A549 (cell line): ENCODE measurements at regions not wholly inside any gene's neighbourhood (a gene's known extent, or its start where the extent isn't known, plus 50 kb on each side); places are given as distances from the start of the nearest gene placed in this dataset.

ENCODE experiments used
- ATAC-seq, 2 experiments: fragments of 200-7000 bp in 1 of 2; fragments of >200 bp in 1 of 2; cut with Nextera tagmentation in 1 of 2; cut with Tn5 transposase in 1 of 2; 3 replicates each; pipeline versions ENCODE4 v1.8.0 to v1.9.1; 2018 to 2020; ENCODE audit warnings: mild to moderate bottlenecking in 1 of 2, moderate library complexity in 1 of 2
- CTCF ChIA-PET: fragments of 300-600 bp; sonication (Branson Sonifier 250); formaldehyde crosslinking; extraction: SDS; loops from one replicate; lab custom pipeline; 2021; ENCODE audit warnings: antibody characterized with exemption, inconsistent platforms; lab: Yijun Ruan, JAX
- POLR2A ChIA-PET: fragments of 350-600 bp; formaldehyde crosslinking; extraction: SDS; loops from one replicate; lab custom pipeline; 2021; ENCODE audit warnings: antibody characterized with exemption, inconsistent platforms; lab: Yijun Ruan, JAX
- DNase-seq, 2 experiments: peaks; one replicate each; pipeline versions ENCODE4 v3.0.0 to v3.0.0-alpha.2; 2011 to 2016; ENCODE audit warnings: low read depth in 1 of 2, low spot score in 1 of 2
- FAIRE-seq: peaks from 2 replicates; lab custom pipeline; 2011; peaks lifted over from hg19 to GRCh38; lab: Jason Lieb, UNC
- H3K27ac ChIP-seq, 2 experiments: fragments of >200 bp; sonication (Bioruptor Twin); formaldehyde crosslinking; 3 replicates each; pipeline ENCODE4 v1.5.1; 2016 to 2017
- H3K4me1 ChIP-seq: fragments of >200 bp; sonication (Bioruptor Twin); formaldehyde crosslinking; 3 replicates; pipeline ENCODE4 v1.6.1; 2016
- H3K4me2 ChIP-seq: fragments of >200 bp; sonication (Bioruptor Twin); formaldehyde crosslinking; 3 replicates; pipeline ENCODE4 v1.6.1; 2016
- H3K4me3 ChIP-seq: fragments of >200 bp; sonication (Bioruptor Twin); formaldehyde crosslinking; 3 replicates; pipeline ENCODE4 v1.5.1; 2016
- H3K9me3 ChIP-seq: fragments of >200 bp; sonication (Bioruptor Twin); formaldehyde crosslinking; 3 replicates; pipeline ENCODE4 v1.6.1; 2016
- BHLHE40 ChIP-seq: IDR thresholded peaks from 2 replicates; pipeline ENCODE4 v1.6.1; 2012; ENCODE audit warnings: low read depth, low read length, inconsistent platforms
- CBX2 ChIP-seq: fragments of 200-600 bp; sonication (generic); IDR thresholded peaks from 2 replicates; pipeline ENCODE4 v1.6.1; 2016; ENCODE audit warnings: low read depth, mild to moderate bottlenecking, borderline replicate concordance
- CBX8 ChIP-seq: fragments of 200-600 bp; sonication (generic); IDR thresholded peaks from 2 replicates; pipeline ENCODE4 v1.6.1; 2016
- CEBPB ChIP-seq, 2 experiments: fragments of >200 bp in 1 of 2; sonication (Bioruptor Twin) in 1 of 2; formaldehyde crosslinking in 1 of 2; IDR thresholded peaks; 2 replicates each; pipeline ENCODE4 v1.6.1; 2012 to 2016
- EHMT2 ChIP-seq: fragments of 200-600 bp; sonication (generic); IDR thresholded peaks from 2 replicates; pipeline ENCODE4 v1.6.1; 2016; ENCODE audit warnings: antibody characterized with exemption, low read depth, mild to moderate bottlenecking, moderate library complexity
- EP300 ChIP-seq, 2 experiments: fragments of >200 bp; sonication (Bioruptor Twin); formaldehyde crosslinking; IDR thresholded peaks; 2 replicates in 1 of 2; 3 replicates in 1 of 2; pipeline ENCODE4 v1.6.1; 2016 to 2017
- FOSB ChIP-seq: fragments of 250-450 bp; sonication (Bioruptor Pico); IDR thresholded peaks from 2 replicates; pipeline ENCODE4 v1.5.0; 2020; ENCODE audit warnings: mild to moderate bottlenecking, moderate library complexity
- FOXS1 ChIP-seq: fragments of 250-450 bp; sonication (Bioruptor Pico); IDR thresholded peaks from 2 replicates; pipeline ENCODE4 v1.5.0; 2020; ENCODE audit warnings: mild to moderate bottlenecking, moderate library complexity
- GATA3 ChIP-seq: IDR thresholded peaks from 2 replicates; pipeline ENCODE4 v1.6.1; 2012; ENCODE audit warnings: borderline replicate concordance
- HOXA7 ChIP-seq: fragments of 250-450 bp; sonication (Bioruptor Pico); IDR thresholded peaks from 2 replicates; pipeline ENCODE4 v1.5.0; 2020; ENCODE audit warnings: mild to moderate bottlenecking, moderate library complexity
- HOXB13 ChIP-seq: fragments of 250-450 bp; sonication (Bioruptor Pico); IDR thresholded peaks from 2 replicates; pipeline ENCODE4 v1.5.0; 2020; ENCODE audit warnings: low read depth, mild to moderate bottlenecking, moderate library complexity
- KDM1A ChIP-seq: fragments of 200-600 bp; sonication (generic); IDR thresholded peaks from 2 replicates; pipeline ENCODE4 v1.6.1; 2016; ENCODE audit warnings: low read depth, mild to moderate bottlenecking
- MAFK ChIP-seq: fragments of 450-650 bp; IDR thresholded peaks from 2 replicates; pipeline ENCODE4 v1.6.1; 2014; ENCODE audit not compliant: partially characterized antibody
- NFE2L2 ChIP-seq: fragments of 150-350 bp; conservative IDR thresholded peaks from 2 replicates; pipeline ENCODE4 v1.6.1; 2014; ENCODE audit warnings: low read length
- NPAS2 ChIP-seq: fragments of 250-450 bp; sonication (Bioruptor Pico); IDR thresholded peaks from 2 replicates; pipeline ENCODE4 v1.8.0; 2022; ENCODE audit warnings: mild to moderate bottlenecking, moderate library complexity, borderline replicate concordance
- NR3C1 ChIP-seq: fragments of >200 bp; sonication (Bioruptor Twin); formaldehyde crosslinking; IDR thresholded peaks from 3 replicates; pipeline ENCODE4 v1.6.1; 2017
- POLR2A ChIP-seq: IDR thresholded peaks from 2 replicates; pipeline ENCODE4 v1.6.1; 2012; ENCODE audit warnings: mild to moderate bottlenecking, low read length
- RNF2 ChIP-seq: fragments of 200-600 bp; sonication (generic); IDR thresholded peaks from 2 replicates; pipeline ENCODE4 v1.6.1; 2016; ENCODE audit warnings: low read depth, mild to moderate bottlenecking, antibody characterized with exemption, moderate library complexity, borderline replicate concordance
- SMC3 ChIP-seq: fragments of >200 bp; sonication (Bioruptor Twin); formaldehyde crosslinking; IDR thresholded peaks from 3 replicates; pipeline ENCODE4 v1.6.1; 2018; ENCODE audit warnings: inconsistent platforms
- TP53 ChIP-seq: fragments of 250-450 bp; sonication (Bioruptor Pico); IDR thresholded peaks from 2 replicates; pipeline ENCODE4 v1.5.0; 2021; ENCODE audit warnings: mild to moderate bottlenecking, moderate library complexity
- ZSCAN20 ChIP-seq: fragments of 250-450 bp; sonication (Bioruptor Pico); IDR thresholded peaks from 2 replicates; pipeline ENCODE4 v1.8.0; 2022; ENCODE audit warnings: mild to moderate bottlenecking, moderate library complexity
- WGBS: methylation state at CpG from one replicate; pipeline ENCODE4 v1.1.6; 2017; ENCODE audit errors: missing lambda C conversion rate; 5-methylcytosine and 5-hydroxymethylcytosine counted together
- TF ChIP-seq, protein P1 (sequence below): fragments of 200-600 bp; sonication (generic); IDR thresholded peaks from 2 replicates; pipeline ENCODE4 v1.6.1; 2016; ENCODE audit warnings: antibody characterized with exemption, mild to moderate bottlenecking, moderate library complexity
- TF ChIP-seq, protein P2 (sequence below): fragments of >200 bp; sonication (Bioruptor Twin); formaldehyde crosslinking; IDR thresholded peaks from 3 replicates; pipeline ENCODE4 v1.5.1; 2016
- TF ChIP-seq, protein P3 (sequence below): IDR thresholded peaks from 2 replicates; pipeline ENCODE4 v1.6.1; 2012
- TF ChIP-seq, protein P4 (sequence below): IDR thresholded peaks from 2 replicates; pipeline ENCODE4 v1.6.1; 2012
- TF ChIP-seq, protein P5 (sequence below): fragments of 250-450 bp; sonication (Bioruptor Pico); IDR thresholded peaks from 2 replicates; pipeline ENCODE4 v1.5.0; 2021; ENCODE audit warnings: mild to moderate bottlenecking, moderate library complexity, borderline replicate concordance
- TF ChIP-seq, protein P6 (sequence below): fragments of >200 bp; sonication (Bioruptor Twin); formaldehyde crosslinking; IDR thresholded peaks from 3 replicates; pipeline ENCODE4 v1.6.1; 2016

DNA sequence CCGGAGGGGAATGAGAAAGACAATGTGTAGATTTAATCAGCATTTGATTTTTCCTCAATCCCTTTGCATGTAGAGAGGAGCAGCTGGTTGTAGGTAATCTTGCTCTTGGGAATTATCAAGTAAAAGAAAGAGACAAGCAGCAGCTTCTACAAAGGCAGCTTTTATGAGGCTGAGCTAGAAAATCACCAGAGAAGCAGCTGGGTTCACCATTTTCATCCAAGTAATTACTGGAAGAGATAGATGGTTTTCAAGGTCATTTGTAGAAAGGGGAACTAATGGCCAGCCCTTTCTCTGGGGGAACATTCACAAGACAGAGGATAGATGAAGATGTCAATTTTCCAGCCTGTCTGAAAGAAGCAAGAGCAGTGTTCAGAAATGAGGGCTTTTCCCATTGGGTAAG lies 113.0 kb downstream of the RND3 start:
- Histone ChIP-seq H3K4me3 (no peak overlapping the region), H3K27ac (no peak overlapping the region), H3K4me1 (peaks cover 10% of the 10 kb centered on the region; the same call in 1 of the 3 replicates), H3K9me3 (no peaks in the 10 kb centered on the region; the same call in 2 of the 3 replicates), H3K4me2 (no peak overlapping the region)
- WGBS: 71% methylated on average over 1 of the region's 1 CpG
- ATAC-seq: no peak
- TF ChIP-seq, protein P1, sequence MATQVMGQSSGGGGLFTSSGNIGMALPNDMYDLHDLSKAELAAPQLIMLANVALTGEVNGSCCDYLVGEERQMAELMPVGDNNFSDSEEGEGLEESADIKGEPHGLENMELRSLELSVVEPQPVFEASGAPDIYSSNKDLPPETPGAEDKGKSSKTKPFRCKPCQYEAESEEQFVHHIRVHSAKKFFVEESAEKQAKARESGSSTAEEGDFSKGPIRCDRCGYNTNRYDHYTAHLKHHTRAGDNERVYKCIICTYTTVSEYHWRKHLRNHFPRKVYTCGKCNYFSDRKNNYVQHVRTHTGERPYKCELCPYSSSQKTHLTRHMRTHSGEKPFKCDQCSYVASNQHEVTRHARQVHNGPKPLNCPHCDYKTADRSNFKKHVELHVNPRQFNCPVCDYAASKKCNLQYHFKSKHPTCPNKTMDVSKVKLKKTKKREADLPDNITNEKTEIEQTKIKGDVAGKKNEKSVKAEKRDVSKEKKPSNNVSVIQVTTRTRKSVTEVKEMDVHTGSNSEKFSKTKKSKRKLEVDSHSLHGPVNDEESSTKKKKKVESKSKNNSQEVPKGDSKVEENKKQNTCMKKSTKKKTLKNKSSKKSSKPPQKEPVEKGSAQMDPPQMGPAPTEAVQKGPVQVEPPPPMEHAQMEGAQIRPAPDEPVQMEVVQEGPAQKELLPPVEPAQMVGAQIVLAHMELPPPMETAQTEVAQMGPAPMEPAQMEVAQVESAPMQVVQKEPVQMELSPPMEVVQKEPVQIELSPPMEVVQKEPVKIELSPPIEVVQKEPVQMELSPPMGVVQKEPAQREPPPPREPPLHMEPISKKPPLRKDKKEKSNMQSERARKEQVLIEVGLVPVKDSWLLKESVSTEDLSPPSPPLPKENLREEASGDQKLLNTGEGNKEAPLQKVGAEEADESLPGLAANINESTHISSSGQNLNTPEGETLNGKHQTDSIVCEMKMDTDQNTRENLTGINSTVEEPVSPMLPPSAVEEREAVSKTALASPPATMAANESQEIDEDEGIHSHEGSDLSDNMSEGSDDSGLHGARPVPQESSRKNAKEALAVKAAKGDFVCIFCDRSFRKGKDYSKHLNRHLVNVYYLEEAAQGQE: no peak
- TF ChIP-seq NPAS2: no peak
- no peak for TF ChIP-seq KDM1A
- TF ChIP-seq, protein P2, sequence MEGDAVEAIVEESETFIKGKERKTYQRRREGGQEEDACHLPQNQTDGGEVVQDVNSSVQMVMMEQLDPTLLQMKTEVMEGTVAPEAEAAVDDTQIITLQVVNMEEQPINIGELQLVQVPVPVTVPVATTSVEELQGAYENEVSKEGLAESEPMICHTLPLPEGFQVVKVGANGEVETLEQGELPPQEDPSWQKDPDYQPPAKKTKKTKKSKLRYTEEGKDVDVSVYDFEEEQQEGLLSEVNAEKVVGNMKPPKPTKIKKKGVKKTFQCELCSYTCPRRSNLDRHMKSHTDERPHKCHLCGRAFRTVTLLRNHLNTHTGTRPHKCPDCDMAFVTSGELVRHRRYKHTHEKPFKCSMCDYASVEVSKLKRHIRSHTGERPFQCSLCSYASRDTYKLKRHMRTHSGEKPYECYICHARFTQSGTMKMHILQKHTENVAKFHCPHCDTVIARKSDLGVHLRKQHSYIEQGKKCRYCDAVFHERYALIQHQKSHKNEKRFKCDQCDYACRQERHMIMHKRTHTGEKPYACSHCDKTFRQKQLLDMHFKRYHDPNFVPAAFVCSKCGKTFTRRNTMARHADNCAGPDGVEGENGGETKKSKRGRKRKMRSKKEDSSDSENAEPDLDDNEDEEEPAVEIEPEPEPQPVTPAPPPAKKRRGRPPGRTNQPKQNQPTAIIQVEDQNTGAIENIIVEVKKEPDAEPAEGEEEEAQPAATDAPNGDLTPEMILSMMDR: no peak
- no peak for TF ChIP-seq HOXA7 (CRISPR knock-in tag)
- TF ChIP-seq, protein P3, sequence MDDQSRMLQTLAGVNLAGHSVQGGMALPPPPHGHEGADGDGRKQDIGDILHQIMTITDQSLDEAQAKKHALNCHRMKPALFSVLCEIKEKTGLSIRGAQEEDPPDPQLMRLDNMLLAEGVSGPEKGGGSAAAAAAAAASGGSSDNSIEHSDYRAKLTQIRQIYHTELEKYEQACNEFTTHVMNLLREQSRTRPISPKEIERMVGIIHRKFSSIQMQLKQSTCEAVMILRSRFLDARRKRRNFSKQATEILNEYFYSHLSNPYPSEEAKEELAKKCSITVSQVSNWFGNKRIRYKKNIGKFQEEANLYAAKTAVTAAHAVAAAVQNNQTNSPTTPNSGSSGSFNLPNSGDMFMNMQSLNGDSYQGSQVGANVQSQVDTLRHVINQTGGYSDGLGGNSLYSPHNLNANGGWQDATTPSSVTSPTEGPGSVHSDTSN: no peak
- no peak for TF ChIP-seq HOXB13 (CRISPR knock-in tag)
- TF ChIP-seq EHMT2: no peak
- TF ChIP-seq CBX8: no peak
- no peak for TF ChIP-seq NR3C1
- no peak for TF ChIP-seq FOXS1 (CRISPR knock-in tag)
- no peak for TF ChIP-seq SMC3
- TF ChIP-seq ZSCAN20: no peak
- TF ChIP-seq, protein P4, sequence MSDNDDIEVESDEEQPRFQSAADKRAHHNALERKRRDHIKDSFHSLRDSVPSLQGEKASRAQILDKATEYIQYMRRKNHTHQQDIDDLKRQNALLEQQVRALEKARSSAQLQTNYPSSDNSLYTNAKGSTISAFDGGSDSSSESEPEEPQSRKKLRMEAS: no peak
- TF ChIP-seq CBX2: no peak
- FAIRE-seq: no peak
- no peak for DNase-seq
- POLR2A ChIA-PET: no interaction called here
- CTCF ChIA-PET: interaction anchor here (0.6 kb wide), 1 partner anchor 776 kb away, joined by 3 read pairs; no protein-coding TSS in a partner anchor

DNA sequence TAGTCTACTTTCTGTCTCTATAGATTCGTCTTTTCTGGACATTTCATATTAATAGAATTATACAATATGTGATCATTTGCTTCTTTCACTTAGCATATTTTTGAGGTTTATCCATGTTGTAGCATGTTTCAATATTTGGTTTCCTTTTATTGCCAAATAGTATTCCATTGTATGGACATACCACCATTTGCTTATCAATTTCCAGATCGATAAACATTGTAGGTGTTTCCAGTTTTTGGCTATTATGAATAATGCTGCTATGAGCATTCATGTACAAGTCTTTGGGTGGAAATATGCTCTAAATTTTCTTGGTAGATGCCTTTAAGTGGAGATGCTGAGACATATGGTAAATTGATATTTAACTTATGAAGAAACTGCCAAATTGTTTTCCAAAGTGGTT lies 114.1 kb downstream of the RND3 start:
- H3K27ac ChIP-seq: no peak overlapping the region
- no peaks in the 10 kb centered on the region; the same call in 2 of the 3 replicates for H3K9me3 ChIP-seq
- no peak for TF ChIP-seq TP53 (CRISPR knock-in tag)
- TF ChIP-seq MAFK: no peak
- no peak for TF ChIP-seq NFE2L2
- TF ChIP-seq, protein P5, sequence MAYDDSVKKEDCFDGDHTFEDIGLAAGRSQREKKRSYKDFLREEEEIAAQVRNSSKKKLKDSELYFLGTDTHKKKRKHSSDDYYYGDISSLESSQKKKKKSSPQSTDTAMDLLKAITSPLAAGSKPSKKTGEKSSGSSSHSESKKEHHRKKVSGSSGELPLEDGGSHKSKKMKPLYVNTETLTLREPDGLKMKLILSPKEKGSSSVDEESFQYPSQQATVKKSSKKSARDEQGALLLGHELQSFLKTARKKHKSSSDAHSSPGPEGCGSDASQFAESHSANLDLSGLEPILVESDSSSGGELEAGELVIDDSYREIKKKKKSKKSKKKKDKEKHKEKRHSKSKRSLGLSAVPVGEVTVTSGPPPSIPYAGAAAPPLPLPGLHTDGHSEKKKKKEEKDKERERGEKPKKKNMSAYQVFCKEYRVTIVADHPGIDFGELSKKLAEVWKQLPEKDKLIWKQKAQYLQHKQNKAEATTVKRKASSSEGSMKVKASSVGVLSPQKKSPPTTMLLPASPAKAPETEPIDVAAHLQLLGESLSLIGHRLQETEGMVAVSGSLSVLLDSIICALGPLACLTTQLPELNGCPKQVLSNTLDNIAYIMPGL (CRISPR knock-in tag): no peak
- TF ChIP-seq EP300 (IDR thresholded peaks at IDR 0.05): no peak
- no peak for TF ChIP-seq GATA3
- no peak for TF ChIP-seq RNF2
- TF ChIP-seq, protein P6, sequence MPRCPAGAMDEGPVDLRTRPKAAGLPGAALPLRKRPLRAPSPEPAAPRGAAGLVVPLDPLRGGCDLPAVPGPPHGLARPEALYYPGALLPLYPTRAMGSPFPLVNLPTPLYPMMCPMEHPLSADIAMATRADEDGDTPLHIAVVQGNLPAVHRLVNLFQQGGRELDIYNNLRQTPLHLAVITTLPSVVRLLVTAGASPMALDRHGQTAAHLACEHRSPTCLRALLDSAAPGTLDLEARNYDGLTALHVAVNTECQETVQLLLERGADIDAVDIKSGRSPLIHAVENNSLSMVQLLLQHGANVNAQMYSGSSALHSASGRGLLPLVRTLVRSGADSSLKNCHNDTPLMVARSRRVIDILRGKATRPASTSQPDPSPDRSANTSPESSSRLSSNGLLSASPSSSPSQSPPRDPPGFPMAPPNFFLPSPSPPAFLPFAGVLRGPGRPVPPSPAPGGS: no peak
- TF ChIP-seq EHMT2: no peak
- TF ChIP-seq BHLHE40: no peak
- no peak for TF ChIP-seq POLR2A
- no peak for TF ChIP-seq CEBPB (IDR thresholded peaks at IDR 0.05)
- TF ChIP-seq FOSB (CRISPR knock-in tag): no peak
- ChIA-PET CTCF (no interaction called here), POLR2A (no interaction called here)
- H3K4me1 ChIP-seq: peaks cover 10% of the 10 kb centered on the region; the same call in 1 of the 3 replicates
- no peak for ATAC-seq
- 44% methylated on average over 2 of the region's 2 CpGs for whole genome bisulfite sequencing
- no peak overlapping the region for H3K4me3 ChIP-seq
- no peak for DNase-seq
- H3K4me2 ChIP-seq: no peak overlapping the region
- FAIRE-seq: no peak
